Gastrocnemius medialis (tissue), 4 donors: ENCODE measurements at regions not wholly inside any gene's neighbourhood (a gene's known extent, or its start where the extent isn't known, plus 50 kb on each side); places are given as distances from the start of the nearest gene placed in this dataset.

Source experiments
- ATAC-seq, 2 donors: fragments of 150-250 bp; one replicate each; pipeline ENCODE4 v1.9.1; 2016
- DNase-seq, 2 donors: peaks; one replicate each; pipeline ENCODE4 v3.0.0-alpha.2; 2019
- H3K27ac ChIP-seq, 4 donors: fragments of 200-600 bp; sonication (generic); 1 replicate in 1 of 4; 2 replicates in 3 of 4; pipeline ENCODE4 v1.5.1; 2016 to 2018; ENCODE audit warnings: mild to moderate bottlenecking in 2 of 4, moderate library complexity in 1 of 4
- H3K27me3 ChIP-seq, 3 donors: fragments of 200-600 bp; sonication (generic) in 2 of 3; 1 replicate in 1 of 3; 2 replicates in 2 of 3; pipeline versions ENCODE4 v1.5.1 to v1.6.0; 2016 to 2019; ENCODE audit warnings: mild to moderate bottlenecking in 1 of 3, moderate library complexity in 1 of 3
- H3K36me3 ChIP-seq, 2 donors: fragments of 200-600 bp; sonication (generic) in 1 of 2; one replicate each; pipeline ENCODE4 v1.5.1; 2017 to 2018
- H3K4me1 ChIP-seq, 2 donors: fragments of 200-600 bp; sonication (generic) in 1 of 2; one replicate each; pipeline ENCODE4 v1.5.1; 2016 to 2017; ENCODE audit warnings: mild to moderate bottlenecking in 2 of 2
- H3K4me3 ChIP-seq, 4 donors: fragments of 200-600 bp; sonication (generic) in 3 of 4; 1 replicate in 1 of 4; 2 replicates in 3 of 4; pipeline ENCODE4 v1.5.1; 2016 to 2019; ENCODE audit warnings: mild to moderate bottlenecking in 2 of 4
- H3K9me3 ChIP-seq, 3 donors: fragments of 200-600 bp; sonication (generic) in 2 of 3; 1 replicate in 1 of 3; 2 replicates in 2 of 3; pipeline ENCODE4 v1.5.1; 2016 to 2019
- CTCF ChIP-seq, 5 experiments: fragments of 450-650 bp in 3 of 5; fragments of 200-600 bp in 2 of 5; sonication (generic) in 2 of 5; IDR thresholded peaks in 4 of 5; conservative IDR thresholded peaks in 1 of 5; 1 replicate in 4 of 5; 2 replicates in 1 of 5; pipeline ENCODE4 v1.5.1; 2016 to 2019; ENCODE audit warnings: antibody characterized with exemption in 5 of 5, mild to moderate bottlenecking in 3 of 5, moderate library complexity in 3 of 5
- POLR2A ChIP-seq, 2 donors: fragments of 450-650 bp; IDR thresholded peaks; one replicate each; pipeline ENCODE4 v1.6.1; 2017; ENCODE audit warnings: antibody characterized with exemption in 2 of 2, mild to moderate bottlenecking in 2 of 2, moderate library complexity in 2 of 2
- in situ Hi-C, 4 donors: fragments of 200-750 bp; cut with MboI; loops; one replicate each; pipeline versions ENCODE4 v1.15.0 to v1.8.0; 2017; ENCODE audit warnings: low sequenced_read_pairs in 4 of 4
- intact Hi-C: fragments of 100-400 bp; cut with DNase I; formaldehyde crosslinking; loops from one replicate; pipeline ENCODE4 v1.15.1; 2023; ENCODE audit warnings: low total_unique reads

DNA sequence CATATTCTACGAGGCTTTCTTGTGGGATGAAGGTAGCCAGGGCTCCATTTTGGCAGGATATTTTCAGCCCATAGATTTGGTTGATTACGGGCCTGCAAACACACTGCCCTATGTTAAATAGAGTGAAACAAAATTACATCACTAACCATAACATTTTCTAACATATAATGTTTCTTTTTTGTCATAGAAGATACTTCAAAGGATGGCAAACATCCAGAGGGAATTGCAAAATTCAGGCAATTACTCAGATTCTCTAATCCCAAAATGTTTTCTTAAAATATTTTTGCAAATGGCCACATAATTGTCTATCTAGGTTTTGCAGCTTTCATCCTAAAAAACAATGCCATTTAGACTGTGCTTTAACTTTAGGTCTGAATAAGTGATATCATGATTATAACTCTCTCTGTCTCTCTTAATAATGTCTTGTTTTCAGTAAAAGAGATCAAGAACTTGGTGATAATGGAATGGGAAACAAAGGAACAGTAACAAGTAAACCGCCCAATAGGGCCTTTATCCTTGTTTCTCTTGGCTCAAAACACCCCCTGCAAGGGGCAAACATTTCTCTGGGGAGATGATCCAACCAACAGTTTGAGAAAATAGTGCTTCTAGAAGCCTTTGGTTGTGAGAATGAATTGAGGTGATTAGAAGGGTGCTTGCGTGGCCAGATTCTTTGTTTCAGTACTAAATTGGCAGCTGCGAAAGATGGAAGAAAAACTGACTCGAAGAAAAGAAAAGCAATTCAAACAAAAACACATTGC lies 54.4 kb upstream of the BTG1 start:
- in situ Hi-C loops = no loop called here
- no peak overlapping the region for H3K27ac ChIP-seq
- no peak for DNase-seq
- H3K4me1 ChIP-seq = no peaks in the 10 kb centered on the region
- no peak for ATAC-seq
- H3K9me3 ChIP-seq = no peaks in the 10 kb centered on the region
- TF ChIP-seq POLR2A (IDR thresholded peaks at IDR 0.05) (no peak), CTCF (IDR thresholded peaks at IDR 0.05 in 4 of 5, conservative IDR thresholded peaks at IDR 0.05 in 1 of 5) (no peak)
- intact Hi-C loops = no loop called here
- H3K4me3 ChIP-seq = no peak overlapping the region
- H3K36me3 ChIP-seq = no peaks in the 10 kb centered on the region
- H3K27me3 ChIP-seq = no peaks in the 10 kb centered on the region

DNA sequence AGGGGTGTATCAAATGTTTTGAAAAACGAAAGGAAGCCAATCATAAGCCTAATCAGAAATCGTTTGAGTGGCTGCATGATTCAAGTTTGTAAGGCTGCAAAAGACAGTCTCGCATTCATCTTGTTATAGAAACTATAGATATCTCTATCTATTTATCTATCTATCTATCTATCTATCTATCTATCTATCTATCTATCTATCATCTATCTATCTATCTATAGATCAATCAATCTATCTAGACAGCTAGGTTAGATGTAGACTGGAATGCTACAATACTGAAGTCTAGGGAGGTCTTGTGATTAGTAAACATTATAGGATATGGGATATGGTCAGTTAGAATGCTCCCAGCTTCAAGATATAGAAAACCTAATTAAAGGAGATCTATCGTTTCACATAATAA lies 52.2 kb upstream of the BTG1 start:
- H3K27ac ChIP-seq = no peak overlapping the region
- intact Hi-C loops = no loop called here
- ATAC-seq (no peak), DNase-seq (no peak)
- no peaks in the 10 kb centered on the region for H3K27me3 ChIP-seq
- no peak for TF ChIP-seq CTCF (IDR thresholded peaks at IDR 0.05 in 4 of 5, conservative IDR thresholded peaks at IDR 0.05 in 1 of 5)
- TF ChIP-seq POLR2A (IDR thresholded peaks at IDR 0.05) = no peak
- H3K9me3 ChIP-seq = no peaks in the 10 kb centered on the region
- H3K4me1 ChIP-seq = no peaks in the 10 kb centered on the region
- H3K4me3 ChIP-seq = no peak overlapping the region
- in situ Hi-C loops = no loop called here
- no peaks in the 10 kb centered on the region for H3K36me3 ChIP-seq

DNA sequence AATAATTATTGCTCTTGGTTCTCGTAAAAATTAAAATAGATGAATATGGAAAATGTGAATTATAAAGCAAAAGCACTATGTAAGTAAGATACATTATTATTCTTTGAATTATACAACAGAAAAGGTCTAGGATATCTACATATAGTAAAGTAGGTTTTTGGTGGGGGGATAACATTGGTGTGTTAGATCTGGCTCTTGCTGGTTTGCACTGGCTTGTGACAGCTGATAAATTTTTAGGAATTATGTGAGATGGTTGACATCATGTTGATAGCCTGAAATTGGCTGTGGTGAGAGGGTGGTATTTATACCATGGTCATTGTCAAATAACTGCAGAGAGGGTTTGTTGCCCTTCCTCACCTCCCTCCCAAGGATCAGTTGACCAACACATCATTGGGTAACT lies 50.7 kb upstream of the BTG1 start:
- H3K27ac ChIP-seq = no peak overlapping the region
- in situ Hi-C loops (no loop called here), intact Hi-C loops (no loop called here)
- H3K36me3 ChIP-seq = no peaks in the 10 kb centered on the region
- no peaks in the 10 kb centered on the region for H3K27me3 ChIP-seq
- TF ChIP-seq POLR2A (IDR thresholded peaks at IDR 0.05) = no peak
- no peak for TF ChIP-seq CTCF (IDR thresholded peaks at IDR 0.05 in 4 of 5, conservative IDR thresholded peaks at IDR 0.05 in 1 of 5)
- no peak for ATAC-seq
- DNase-seq = no peak
- H3K9me3 ChIP-seq = no peaks in the 10 kb centered on the region
- H3K4me3 ChIP-seq = no peak overlapping the region
- no peaks in the 10 kb centered on the region for H3K4me1 ChIP-seq
